Erythroblast (primary cell): ENCODE measurements at regions not wholly inside any gene's neighbourhood (a gene's known extent, or its start where the extent isn't known, plus 50 kb on each side); places are given as distances from the start of the nearest gene placed in this dataset.

ENCODE experiments used
- GATA1 ChIP-seq: IDR thresholded peaks from 2 replicates; pipeline ENCODE4 v1.6.1; 2011; ENCODE audit warnings: low read depth, mild to moderate bottlenecking, control low read depth, low read length, moderate library complexity
- POLR2A ChIP-seq: IDR thresholded peaks from 2 replicates; pipeline ENCODE4 v1.6.1; 2011; ENCODE audit warnings: mild to moderate bottlenecking, low read length

- TF ChIP-seq POLR2A (no peak), GATA1 (no peak)
Measured at GRCh38 chr19:28534766-28535351, 678.1 kb downstream of the UQCRFS1 start.
